Esophagus muscularis mucosa (tissue), 4 donors: ENCODE measurements at regions not wholly inside any gene's neighbourhood (a gene's known extent, or its start where the extent isn't known, plus 50 kb on each side); places are given as distances from the start of the nearest gene placed in this dataset.

Source experiments
- DNase-seq: peaks from one replicate; pipeline ENCODE4 v3.0.0-alpha.2; 2017; ENCODE audit errors: extremely low spot score
- H3K27ac ChIP-seq, 4 donors: fragments of 200-600 bp; sonication (generic); replicated peaks in 1 of 4; 1 replicate in 3 of 4; 2 replicates in 1 of 4; pipeline ENCODE4 v1.5.1; 2016 to 2019; ENCODE audit warnings: mild to moderate bottlenecking in 1 of 4
- H3K27me3 ChIP-seq, 4 donors: fragments of 200-600 bp; sonication (generic); one replicate each; pipeline versions ENCODE4 v1.5.1 to v1.6.0; 2016 to 2019
- H3K36me3 ChIP-seq, 4 donors: fragments of 200-600 bp; sonication (generic); one replicate each; pipeline ENCODE4 v1.5.1; 2016 to 2019
- H3K4me1 ChIP-seq, 4 donors: fragments of 200-600 bp; sonication (generic); one replicate each; pipeline ENCODE4 v1.5.1; 2016 to 2019
- H3K4me3 ChIP-seq, 4 donors: fragments of 200-600 bp; sonication (generic); 1 replicate in 2 of 4; 2 replicates in 2 of 4; pipeline ENCODE4 v1.5.1; 2016 to 2019; ENCODE audit warnings: mild to moderate bottlenecking in 4 of 4, moderate library complexity in 1 of 4
- H3K9me3 ChIP-seq, 4 donors: fragments of 200-600 bp; sonication (generic); 1 replicate in 3 of 4; 2 replicates in 1 of 4; pipeline ENCODE4 v1.5.1; 2016 to 2019
- EP300 ChIP-seq: sonication (generic); formaldehyde crosslinking; IDR thresholded peaks from one replicate; pipeline ENCODE4 v1.6.1; 2017; ENCODE audit warnings: antibody characterized with exemption
- POLR2A ChIP-seq: fragments of 450-650 bp; IDR thresholded peaks from one replicate; pipeline ENCODE4 v1.6.1; 2017; ENCODE audit warnings: antibody characterized with exemption, moderate library complexity, mild to moderate bottlenecking, low read depth
- POLR2AphosphoS5 ChIP-seq, 2 donors: sonication (generic); formaldehyde crosslinking; IDR thresholded peaks; one replicate each; pipeline ENCODE4 v1.6.1; 2017; ENCODE audit warnings: antibody characterized with exemption in 2 of 2
- WGBS: methylation state at CpG from one replicate; pipeline ENCODE4 v1.1.5; 2018; 5-methylcytosine and 5-hydroxymethylcytosine counted together
- intact Hi-C: fragments of 100-400 bp; cut with DNase I; formaldehyde crosslinking; loops from one replicate; pipeline ENCODE4 v1.15.1; 2023
- TF ChIP-seq, protein P1 (sequence below), 3 experiments: fragments of 200-600 bp in 2 of 3; fragments of 450-650 bp in 1 of 3; sonication (generic) in 2 of 3; IDR thresholded peaks; one replicate each; pipeline ENCODE4 v1.5.1; 2017 to 2019; ENCODE audit warnings: antibody characterized with exemption in 3 of 3, mild to moderate bottlenecking in 2 of 3, moderate library complexity in 1 of 3

GRCh38 chr3:181330821-181331563, 341.5 kb upstream of the DNAJC19 start:
- no peaks in the 10 kb centered on the region for H3K9me3 ChIP-seq
- no peaks in the 10 kb centered on the region for H3K36me3 ChIP-seq
- DNase-seq: no peak
- no peaks in the 10 kb centered on the region for H3K27me3 ChIP-seq
- whole genome bisulfite sequencing: 66% methylated on average over 5 of the region's 5 CpGs
- TF ChIP-seq POLR2A: no peak
- TF ChIP-seq, protein P1, sequence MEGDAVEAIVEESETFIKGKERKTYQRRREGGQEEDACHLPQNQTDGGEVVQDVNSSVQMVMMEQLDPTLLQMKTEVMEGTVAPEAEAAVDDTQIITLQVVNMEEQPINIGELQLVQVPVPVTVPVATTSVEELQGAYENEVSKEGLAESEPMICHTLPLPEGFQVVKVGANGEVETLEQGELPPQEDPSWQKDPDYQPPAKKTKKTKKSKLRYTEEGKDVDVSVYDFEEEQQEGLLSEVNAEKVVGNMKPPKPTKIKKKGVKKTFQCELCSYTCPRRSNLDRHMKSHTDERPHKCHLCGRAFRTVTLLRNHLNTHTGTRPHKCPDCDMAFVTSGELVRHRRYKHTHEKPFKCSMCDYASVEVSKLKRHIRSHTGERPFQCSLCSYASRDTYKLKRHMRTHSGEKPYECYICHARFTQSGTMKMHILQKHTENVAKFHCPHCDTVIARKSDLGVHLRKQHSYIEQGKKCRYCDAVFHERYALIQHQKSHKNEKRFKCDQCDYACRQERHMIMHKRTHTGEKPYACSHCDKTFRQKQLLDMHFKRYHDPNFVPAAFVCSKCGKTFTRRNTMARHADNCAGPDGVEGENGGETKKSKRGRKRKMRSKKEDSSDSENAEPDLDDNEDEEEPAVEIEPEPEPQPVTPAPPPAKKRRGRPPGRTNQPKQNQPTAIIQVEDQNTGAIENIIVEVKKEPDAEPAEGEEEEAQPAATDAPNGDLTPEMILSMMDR (IDR thresholded peaks at IDR 0.05): no peak
- no peak for TF ChIP-seq POLR2AphosphoS5 (IDR thresholded peaks at IDR 0.05)
- no peak for TF ChIP-seq EP300
- intact Hi-C loops: no loop called here
- H3K4me1 ChIP-seq: no peaks in the 10 kb centered on the region
- no peak overlapping the region for H3K27ac ChIP-seq
- H3K4me3 ChIP-seq: no peak overlapping the region

DNA sequence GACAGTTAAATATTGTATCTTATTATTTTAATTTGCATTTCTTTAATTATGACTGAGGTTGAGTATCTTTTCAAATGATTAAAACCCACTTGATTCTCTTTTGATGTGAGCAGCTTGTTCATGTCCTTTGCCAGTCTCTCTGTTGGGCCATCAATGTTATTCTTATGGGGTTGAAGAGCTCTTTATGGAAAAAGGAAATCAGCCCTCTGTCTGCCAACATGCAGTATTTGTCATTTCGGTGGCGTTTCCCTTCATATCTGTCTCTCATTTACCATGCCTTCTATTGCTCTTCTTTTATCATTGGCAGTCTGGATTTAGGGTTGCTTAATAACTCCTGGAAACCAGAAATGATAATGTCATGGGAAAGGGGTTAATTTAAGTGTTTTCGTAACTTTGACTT, 340.7 kb upstream of the DNAJC19 start:
- intact Hi-C loops: no loop called here

GRCh38 chr3:181329024-181329423, 339.5 kb upstream of the DNAJC19 start:
- Histone ChIP-seq H3K36me3 (no peaks in the 10 kb centered on the region), H3K4me1 (no peaks in the 10 kb centered on the region), H3K27ac (no peak overlapping the region), H3K9me3 (no peaks in the 10 kb centered on the region), H3K4me3 (no peak overlapping the region), H3K27me3 (no peaks in the 10 kb centered on the region)
- WGBS: 71% methylated on average over 2 of the region's 2 CpGs
- intact Hi-C loops: no loop called here
- DNase-seq: no peak
- TF ChIP-seq, protein P1 (IDR thresholded peaks at IDR 0.05): no peak
- TF ChIP-seq POLR2A: no peak
- TF ChIP-seq EP300: no peak
- TF ChIP-seq POLR2AphosphoS5 (IDR thresholded peaks at IDR 0.05): no peak

More for the DNA sequence above, 340.7 kb upstream of the DNAJC19 start:
- Histone ChIP-seq H3K27ac (no peak overlapping the region), H3K9me3 (no peaks in the 10 kb centered on the region), H3K4me3 (no peak overlapping the region), H3K4me1 (no peaks in the 10 kb centered on the region), H3K27me3 (no peaks in the 10 kb centered on the region), H3K36me3 (no peaks in the 10 kb centered on the region)
- WGBS: 60% methylated on average over 3 of the region's 3 CpGs
- TF ChIP-seq EP300: no peak
- TF ChIP-seq POLR2AphosphoS5 (IDR thresholded peaks at IDR 0.05): no peak
- TF ChIP-seq, protein P1 (IDR thresholded peaks at IDR 0.05): no peak
- DNase-seq: no peak

DNA sequence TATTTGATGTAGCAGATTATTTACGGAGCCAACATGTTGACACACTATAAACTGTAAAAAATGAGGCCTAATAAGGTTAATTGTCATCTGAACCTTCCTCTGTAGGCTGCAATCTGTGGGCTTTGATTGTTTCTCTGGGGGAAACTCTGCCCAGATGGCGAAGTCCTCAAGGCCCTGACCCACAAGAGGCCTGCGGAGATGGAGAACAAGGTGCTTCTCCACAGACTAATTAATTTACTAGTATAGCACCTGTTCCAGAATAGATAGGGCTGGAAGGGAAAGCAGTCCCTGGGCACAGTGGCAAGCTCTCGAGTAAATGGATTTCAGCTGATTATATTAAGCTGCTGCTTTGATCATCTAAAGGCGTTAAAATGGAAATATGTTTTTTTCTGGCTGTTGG, 338.8 kb upstream of the DNAJC19 start:
- Histone ChIP-seq H3K36me3 (no peaks in the 10 kb centered on the region), H3K4me1 (no peaks in the 10 kb centered on the region), H3K9me3 (no peaks in the 10 kb centered on the region), H3K27me3 (no peaks in the 10 kb centered on the region), H3K27ac (no peak overlapping the region), H3K4me3 (no peak overlapping the region)
- intact Hi-C loops: no loop called here
- WGBS: 76% methylated on average over 5 of the region's 5 CpGs
- TF ChIP-seq EP300 (no peak), POLR2A (no peak), POLR2AphosphoS5 (IDR thresholded peaks at IDR 0.05) (no peak)
- TF ChIP-seq, protein P1 (IDR thresholded peaks at IDR 0.05): no peak
- DNase-seq: no peak

GRCh38 chr3:181327349-181327748, 337.8 kb upstream of the DNAJC19 start:
- TF ChIP-seq EP300 (no peak), POLR2A (no peak), POLR2AphosphoS5 (IDR thresholded peaks at IDR 0.05) (no peak)
- TF ChIP-seq, protein P1 (IDR thresholded peaks at IDR 0.05): no peak
- WGBS: 25% methylated on average over 4 of the region's 4 CpGs
- Histone ChIP-seq H3K27me3 (no peaks in the 10 kb centered on the region), H3K4me1 (no peaks in the 10 kb centered on the region), H3K36me3 (no peaks in the 10 kb centered on the region), H3K4me3 (no peak overlapping the region), H3K27ac (no peak overlapping the region), H3K9me3 (peaks cover 0 to under 1% (median under 1%) of the 10 kb centered on the region in 4 donors)
- intact Hi-C loops: no loop called here
- no peak for DNase-seq
